ENCODE measurements at regions not wholly inside any gene's neighbourhood (a gene's known extent, or its start where the extent isn't known, plus 50 kb on each side); places are given as distances from the start of the nearest gene placed in this dataset.

DNA sequence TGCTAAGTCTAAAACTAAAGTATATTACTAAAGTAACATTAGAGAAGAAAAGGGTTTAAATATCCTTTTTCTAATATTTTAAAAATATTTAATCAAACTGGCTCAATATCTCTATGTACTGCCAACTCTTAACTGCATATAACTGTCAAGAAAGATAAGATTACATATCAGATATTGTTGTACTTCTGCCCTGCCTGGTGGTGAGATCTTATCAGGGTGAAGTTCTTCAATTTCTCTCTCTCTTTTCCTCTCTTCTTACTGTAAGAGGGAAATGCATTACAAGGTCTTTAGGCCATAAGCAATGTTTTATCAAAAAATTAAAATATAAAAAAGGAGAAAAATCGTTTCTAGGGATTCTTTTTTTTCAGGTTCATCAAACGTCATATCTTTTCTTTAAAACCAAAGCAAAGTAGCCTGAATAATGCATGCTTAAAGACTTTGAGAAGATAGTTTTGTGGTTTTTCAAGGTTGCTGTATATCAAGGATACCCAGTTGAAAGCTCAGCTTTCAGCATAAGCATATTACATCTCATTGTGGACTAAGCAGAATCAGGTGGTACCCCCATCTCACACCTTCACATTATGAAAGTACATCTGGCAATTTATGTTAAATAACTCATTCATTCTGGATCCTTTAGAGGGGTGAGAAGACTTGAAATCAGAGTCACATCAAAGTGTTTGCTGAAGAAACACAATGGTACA, 1625.7 kb upstream of the SLC10A2 start:
- TF ChIP-seq CTCF (IDR thresholded peaks at IDR 0.05) = no peak
- no peak for TF ChIP-seq POLR2A (IDR thresholded peaks at IDR 0.05)

All from thyroid gland (tissue), 4 donors.